ENCODE measurements at regions not wholly inside any gene's neighbourhood (a gene's known extent, or its start where the extent isn't known, plus 50 kb on each side); places are given as distances from the start of the nearest gene placed in this dataset.

DNA sequence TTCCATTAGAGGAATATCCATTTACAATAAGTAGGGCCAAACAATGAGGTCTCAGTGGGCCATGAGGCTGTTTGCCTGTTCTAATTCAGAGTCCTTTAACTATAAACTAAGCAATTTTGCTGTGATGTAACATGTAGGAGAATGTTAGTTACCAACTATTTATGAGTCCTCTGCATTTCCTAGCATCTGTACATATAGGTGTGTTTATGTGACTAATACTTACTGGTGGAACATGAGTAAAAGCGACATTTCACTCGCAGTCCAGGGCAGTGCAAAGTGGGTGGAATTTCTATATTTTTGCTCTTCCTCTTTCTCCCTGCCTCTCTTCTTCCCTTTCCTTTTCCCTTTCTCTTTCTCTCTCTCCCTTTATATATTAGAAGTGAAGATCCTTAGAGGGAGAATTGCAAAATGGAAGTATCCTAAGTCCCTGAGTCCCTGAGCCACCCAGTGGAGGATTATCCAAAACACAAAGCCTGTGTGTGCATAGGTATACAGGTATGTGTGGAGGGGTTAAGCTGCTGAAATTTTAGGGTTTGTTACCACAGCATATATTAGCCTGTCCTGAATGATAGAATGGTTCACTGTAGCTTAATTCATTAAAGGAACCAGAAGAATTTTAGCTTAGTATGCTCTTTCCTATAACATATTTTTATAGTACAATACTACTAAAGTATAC lies 487.0 kb upstream of the FANCL start:
- Histone ChIP-seq H3K27me3 (no peaks in the 10 kb centered on the region), H3K9me3 (no peaks in the 10 kb centered on the region), H3K36me3 (no peaks in the 10 kb centered on the region), H3K4me3 (ENCODE audit: low read depth, low read length) (no peak overlapping the region), H3K4me1 (no peaks in the 10 kb centered on the region)
- TF ChIP-seq, protein P1, sequence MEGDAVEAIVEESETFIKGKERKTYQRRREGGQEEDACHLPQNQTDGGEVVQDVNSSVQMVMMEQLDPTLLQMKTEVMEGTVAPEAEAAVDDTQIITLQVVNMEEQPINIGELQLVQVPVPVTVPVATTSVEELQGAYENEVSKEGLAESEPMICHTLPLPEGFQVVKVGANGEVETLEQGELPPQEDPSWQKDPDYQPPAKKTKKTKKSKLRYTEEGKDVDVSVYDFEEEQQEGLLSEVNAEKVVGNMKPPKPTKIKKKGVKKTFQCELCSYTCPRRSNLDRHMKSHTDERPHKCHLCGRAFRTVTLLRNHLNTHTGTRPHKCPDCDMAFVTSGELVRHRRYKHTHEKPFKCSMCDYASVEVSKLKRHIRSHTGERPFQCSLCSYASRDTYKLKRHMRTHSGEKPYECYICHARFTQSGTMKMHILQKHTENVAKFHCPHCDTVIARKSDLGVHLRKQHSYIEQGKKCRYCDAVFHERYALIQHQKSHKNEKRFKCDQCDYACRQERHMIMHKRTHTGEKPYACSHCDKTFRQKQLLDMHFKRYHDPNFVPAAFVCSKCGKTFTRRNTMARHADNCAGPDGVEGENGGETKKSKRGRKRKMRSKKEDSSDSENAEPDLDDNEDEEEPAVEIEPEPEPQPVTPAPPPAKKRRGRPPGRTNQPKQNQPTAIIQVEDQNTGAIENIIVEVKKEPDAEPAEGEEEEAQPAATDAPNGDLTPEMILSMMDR (IDR thresholded peaks at IDR 0.05; ENCODE audit: low read depth, low read length), result no peak
- no peak for DNase-seq

DNA sequence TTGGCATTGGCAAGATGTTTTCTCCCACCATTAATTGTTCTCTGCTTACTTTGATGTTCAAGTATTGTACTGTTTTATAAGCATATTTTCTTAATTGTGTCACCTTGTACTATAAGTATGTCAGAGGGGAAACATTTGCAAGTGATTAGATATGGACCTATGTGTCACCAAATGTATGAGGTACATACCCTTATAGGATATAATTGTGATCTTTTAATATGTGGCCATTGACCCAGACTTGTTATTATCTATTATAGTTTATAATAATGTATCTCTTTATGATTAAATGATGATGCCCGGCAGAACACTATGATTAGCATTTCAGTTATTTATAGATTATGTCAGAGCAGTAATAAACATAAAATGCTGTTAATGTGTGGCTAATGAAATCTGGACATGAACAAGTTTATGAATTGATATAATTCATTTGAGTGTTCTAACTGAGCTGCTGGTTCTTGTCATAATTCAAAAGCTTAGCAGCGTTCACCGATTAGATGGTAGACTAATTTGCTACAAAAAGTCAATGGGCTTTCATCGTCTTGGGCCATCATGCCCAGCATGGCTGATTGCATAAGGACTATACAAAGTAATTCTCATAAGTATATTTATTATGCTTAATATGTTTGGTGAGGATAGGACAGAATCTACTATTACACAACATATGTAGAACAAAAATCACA lies 480.9 kb upstream of the FANCL start:
- TF ChIP-seq, protein P1 (IDR thresholded peaks at IDR 0.05; ENCODE audit: low read depth, low read length), result no peak
- no peak for DNase-seq
- H3K9me3 ChIP-seq, result no peaks in the 10 kb centered on the region
- H3K36me3 ChIP-seq, result no peaks in the 10 kb centered on the region
- no peaks in the 10 kb centered on the region for H3K27me3 ChIP-seq
- no peak overlapping the region for H3K4me3 ChIP-seq (ENCODE audit: low read depth, low read length)
- H3K4me1 ChIP-seq, result no peaks in the 10 kb centered on the region

DNA sequence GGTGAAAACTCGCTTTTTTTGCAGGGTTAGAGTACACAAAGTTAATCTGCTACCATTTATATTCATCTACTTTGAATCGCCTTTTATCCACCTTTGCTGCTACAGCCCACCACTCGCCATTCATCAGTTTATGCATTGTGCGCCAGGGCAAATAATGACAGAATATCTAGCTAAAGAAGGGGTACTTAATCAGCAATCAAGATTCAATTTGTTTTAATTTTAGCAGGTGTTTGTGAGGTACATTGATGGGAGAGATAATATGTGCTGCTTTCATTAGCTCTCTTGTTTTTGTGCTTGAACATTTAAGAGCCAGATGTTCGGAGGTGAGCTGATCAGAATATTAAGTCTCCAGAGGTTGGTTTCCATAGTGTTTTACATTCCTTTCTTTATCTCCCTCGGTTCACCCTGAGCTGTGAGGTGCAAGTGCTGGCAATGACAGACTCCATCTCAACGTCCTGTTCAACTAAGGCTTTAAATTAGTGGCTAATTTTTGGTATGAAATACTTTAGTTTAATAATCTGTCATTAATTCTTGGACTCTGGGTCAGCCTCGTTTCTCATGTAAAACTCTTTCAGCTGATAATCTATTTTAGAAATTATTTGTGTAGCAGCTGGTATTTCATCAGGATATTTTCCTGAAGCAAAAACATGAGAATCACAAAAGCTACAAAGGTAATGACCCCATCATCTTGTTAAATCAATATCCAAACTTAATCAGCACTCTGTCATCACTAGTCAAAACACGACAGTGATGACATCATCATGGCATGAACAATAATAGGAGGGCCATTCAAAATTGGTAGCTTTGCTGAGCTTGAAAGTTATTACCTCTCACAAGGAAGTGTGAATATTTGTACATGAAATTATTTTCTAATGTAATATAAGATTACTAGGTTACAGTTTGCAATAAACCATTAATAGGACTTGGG lies 479.9 kb upstream of the FANCL start:
- H3K4me1 ChIP-seq, result no peaks in the 10 kb centered on the region
- H3K9me3 ChIP-seq, result no peaks in the 10 kb centered on the region
- TF ChIP-seq, protein P1 (IDR thresholded peaks at IDR 0.05; ENCODE audit: low read depth, low read length), result no peak

DNA sequence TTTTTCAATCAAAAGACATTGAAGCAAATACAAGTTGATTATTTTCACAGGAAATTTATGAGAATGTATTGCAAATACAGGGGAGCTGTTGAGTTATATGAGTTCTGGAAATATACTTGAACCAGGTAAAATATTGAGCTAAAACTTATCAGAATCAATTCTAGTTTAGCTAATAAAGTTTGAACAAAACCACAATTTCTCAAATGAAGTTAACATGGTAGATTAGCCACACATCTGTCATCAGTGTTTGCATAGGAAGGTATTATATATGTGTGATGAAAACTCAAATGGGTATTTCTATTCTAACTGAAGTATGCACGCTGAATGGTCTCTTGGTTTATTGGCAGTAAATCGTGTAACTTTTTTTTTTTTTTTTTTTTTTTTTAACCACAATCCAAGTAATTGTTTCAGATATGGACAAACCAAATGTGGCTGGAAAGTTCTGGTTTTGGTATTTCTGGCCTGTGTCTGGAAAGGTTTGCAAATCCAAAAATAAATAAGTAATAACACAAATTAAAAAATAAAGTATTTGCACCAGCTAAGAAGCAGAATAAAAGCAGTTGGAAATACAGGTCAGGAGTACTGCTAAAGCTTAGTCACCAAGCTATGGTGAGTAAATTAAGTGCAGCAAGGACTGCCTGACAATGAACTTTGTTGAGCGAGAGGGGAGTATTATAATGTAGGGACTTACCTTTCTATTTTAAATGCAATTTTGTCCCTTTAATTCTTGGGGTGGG lies 479.1 kb upstream of the FANCL start:
- H3K4me1 ChIP-seq, result no peaks in the 10 kb centered on the region

More for the DNA sequence above, 479.9 kb upstream of the FANCL start:
- Histone ChIP-seq H3K27me3 (no peaks in the 10 kb centered on the region), H3K4me3 (ENCODE audit: low read depth, low read length) (no peak overlapping the region), H3K36me3 (no peaks in the 10 kb centered on the region)
- DNase-seq, result no peak

DNA sequence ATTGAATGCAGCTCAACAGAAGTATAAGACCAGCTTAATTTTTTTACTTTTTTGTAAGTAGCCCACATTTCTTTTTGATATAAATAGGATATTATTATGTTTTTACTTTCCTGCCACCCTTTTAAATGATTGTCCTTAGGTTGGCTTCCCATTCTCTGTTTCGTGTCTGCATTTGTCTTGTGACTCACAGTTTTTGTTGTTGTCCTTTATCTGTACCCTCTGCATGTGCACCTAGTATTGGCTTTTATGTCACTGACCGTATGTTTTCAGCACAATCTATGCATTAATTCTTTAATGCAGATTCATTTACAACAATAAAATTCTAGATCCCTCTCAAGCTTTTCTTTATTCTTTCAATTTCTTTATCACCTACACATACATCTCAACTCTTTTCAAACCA lies 474.2 kb upstream of the FANCL start:
- Histone ChIP-seq H3K4me3 (ENCODE audit: low read depth, low read length) (no peak overlapping the region), H3K27me3 (0 out of 2 replicates have a peak, but pooled peaks cover 4% of the 10 kb centered on the region), H3K9me3 (no peaks in the 10 kb centered on the region), H3K4me1 (no peaks in the 10 kb centered on the region), H3K36me3 (no peaks in the 10 kb centered on the region)
- DNase-seq, result no peak
- TF ChIP-seq, protein P1 (IDR thresholded peaks at IDR 0.05; ENCODE audit: low read depth, low read length), result no peak

More for the DNA sequence above, 479.1 kb upstream of the FANCL start:
- DNase-seq, result no peak
- H3K4me3 ChIP-seq (ENCODE audit: low read depth, low read length), result no peak overlapping the region
- no peaks in the 10 kb centered on the region for H3K27me3 ChIP-seq
- H3K9me3 ChIP-seq, result no peaks in the 10 kb centered on the region
- TF ChIP-seq, protein P1 (IDR thresholded peaks at IDR 0.05; ENCODE audit: low read depth, low read length), result no peak
- no peaks in the 10 kb centered on the region for H3K36me3 ChIP-seq

All from BE2C (cell line).